Neural progenitor cell (in vitro differentiated cells): ENCODE measurements at regions not wholly inside any gene's neighbourhood (a gene's known extent, or its start where the extent isn't known, plus 50 kb on each side); places are given as distances from the start of the nearest gene placed in this dataset.

Experiments used
- CTCF ChIP-seq: fragments of 200-600 bp; sonication (generic); IDR thresholded peaks from 2 replicates; pipeline ENCODE4 v1.5.1; 2017; ENCODE audit warnings: antibody characterized with exemption, mild to moderate bottlenecking
- EZH2 ChIP-seq: fragments of 200-600 bp; sonication (generic); IDR thresholded peaks from 2 replicates; pipeline ENCODE4 v1.6.1; 2017; ENCODE audit warnings: antibody characterized with exemption, mild to moderate bottlenecking, moderate library complexity
- EZH2phosphoT487 ChIP-seq: fragments of 200-600 bp; sonication (generic); IDR thresholded peaks from 2 replicates; pipeline ENCODE4 v1.6.1; 2017; ENCODE audit warnings: antibody characterized with exemption

GRCh38 chr1:166383635-166384346 lies 217.0 kb upstream of the FAM78B start:
- TF ChIP-seq CTCF (no peak), EZH2phosphoT487 (no peak), EZH2 (no peak)
